ENCODE measurements at regions not wholly inside any gene's neighbourhood (a gene's known extent, or its start where the extent isn't known, plus 50 kb on each side); places are given as distances from the start of the nearest gene placed in this dataset.

DNA sequence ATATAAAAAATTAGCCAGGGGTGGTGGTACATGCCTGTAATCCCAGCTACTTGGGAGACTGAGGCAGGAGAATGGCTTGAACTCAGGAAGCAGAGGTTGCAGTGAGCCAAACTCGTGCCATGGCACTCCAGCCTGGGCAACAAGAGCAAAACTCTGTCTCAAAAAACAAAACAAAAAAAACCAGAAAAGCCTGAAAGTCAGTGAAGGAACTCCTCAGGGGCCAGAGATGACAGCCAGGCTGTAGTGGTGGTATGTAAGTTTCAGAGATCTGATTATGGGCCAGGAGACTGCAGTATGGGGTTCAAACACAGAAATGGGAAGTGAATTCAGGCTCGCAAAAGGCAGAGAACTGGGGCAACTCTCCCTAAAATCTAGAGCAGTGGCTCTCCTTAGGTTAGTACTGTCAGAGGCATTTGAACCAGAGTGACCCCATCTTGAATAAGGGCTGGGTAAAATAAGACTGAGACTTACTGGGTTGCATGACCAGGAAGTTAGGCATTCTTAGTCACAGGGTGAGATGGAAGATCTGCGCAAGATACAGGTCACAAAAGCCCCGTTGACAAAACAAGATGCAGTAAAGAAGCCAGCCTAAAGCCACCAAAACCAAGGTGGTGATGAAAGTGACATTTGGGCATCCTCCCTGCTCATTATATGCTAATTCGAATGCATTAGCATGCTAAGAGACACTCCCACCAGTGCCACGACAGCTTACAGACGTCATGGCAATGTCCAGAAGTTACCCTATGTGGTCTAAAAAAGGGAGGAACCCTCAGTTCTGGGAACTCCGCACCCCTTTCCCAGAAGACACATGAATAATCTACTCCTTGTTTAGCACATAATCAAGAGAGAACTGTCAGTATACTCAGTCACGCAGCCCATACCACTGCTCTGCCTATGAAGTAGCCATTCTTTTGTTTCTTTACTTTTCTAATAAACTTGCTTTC, 120.2 kb upstream of the XYLT1 start:
- no peak for ATAC-seq
- H3K9me3 ChIP-seq = peaks cover 0 to 4% (median 0%) of the 10 kb centered on the region in 3 donors
- no peaks in the 10 kb centered on the region for H3K36me3 ChIP-seq
- 66 to 90% methylated on average over 2 to 7 of the region's 9 CpGs for WGBS, 2 donors (ENCODE audit: low coverage in 1 of 2)
- no peak overlapping the region for H3K4me3 ChIP-seq
- H3K27me3 ChIP-seq = no peaks in the 10 kb centered on the region
- no peaks in the 10 kb centered on the region for H3K4me1 ChIP-seq
- no peak overlapping the region for H3K27ac ChIP-seq
- TF ChIP-seq EP300 (IDR thresholded peaks at IDR 0.05) (no peak), POLR2A (IDR thresholded peaks at IDR 0.05) (no peak), CTCF (IDR thresholded peaks at IDR 0.05) (no peak), POLR2AphosphoS5 (IDR thresholded peaks at IDR 0.05) (no peak)

- WGBS, 2 donors (ENCODE audit: low coverage in 1 of 2) = 85 to 88% methylated on average over 3 to 4 of the region's 4 CpGs
- no peaks in the 10 kb centered on the region for H3K27me3 ChIP-seq
- H3K36me3 ChIP-seq = no peaks in the 10 kb centered on the region
- H3K9me3 ChIP-seq = peaks cover 0 to 4% (median 0%) of the 10 kb centered on the region in 3 donors
- TF ChIP-seq CTCF (IDR thresholded peaks at IDR 0.05) = no peak
- TF ChIP-seq EP300 (IDR thresholded peaks at IDR 0.05) = no peak
- no peak for TF ChIP-seq POLR2A (IDR thresholded peaks at IDR 0.05)
- TF ChIP-seq POLR2AphosphoS5 (IDR thresholded peaks at IDR 0.05) = no peak
- no peak overlapping the region for H3K4me3 ChIP-seq
- H3K27ac ChIP-seq = no peak overlapping the region
- no peaks in the 10 kb centered on the region for H3K4me1 ChIP-seq
- no peak for ATAC-seq
Measured at GRCh38 chr16:17589898-17590297, 119.1 kb upstream of the XYLT1 start.

- ATAC-seq = no peak
- no peaks in the 10 kb centered on the region for H3K27me3 ChIP-seq
- no peak overlapping the region for H3K4me3 ChIP-seq
- 65 to 90% methylated on average over 3 of the region's 3 CpGs for WGBS, 2 donors (ENCODE audit: low coverage in 1 of 2)
- peaks cover 0 to 4% (median 0%) of the 10 kb centered on the region in 3 donors for H3K9me3 ChIP-seq
- H3K36me3 ChIP-seq = no peaks in the 10 kb centered on the region
- H3K27ac ChIP-seq = no peak overlapping the region
- H3K4me1 ChIP-seq = no peaks in the 10 kb centered on the region
- TF ChIP-seq EP300 (IDR thresholded peaks at IDR 0.05) (no peak), CTCF (IDR thresholded peaks at IDR 0.05) (no peak)
Measured at GRCh38 chr16:17585449-17586074, 114.8 kb upstream of the XYLT1 start.

- TF ChIP-seq POLR2AphosphoS5 (IDR thresholded peaks at IDR 0.05) = no peak
- TF ChIP-seq EP300 (IDR thresholded peaks at IDR 0.05) = no peak
- peak; percentile 72 to 87 (median 76) for TF ChIP-seq CTCF (IDR thresholded peaks at IDR 0.05)
- no peak for TF ChIP-seq POLR2A (IDR thresholded peaks at IDR 0.05)
- Histone ChIP-seq H3K27ac (no peak overlapping the region), H3K9me3 (no peaks in the 10 kb centered on the region), H3K36me3 (no peaks in the 10 kb centered on the region), H3K4me1 (no peaks in the 10 kb centered on the region), H3K4me3 (no peak overlapping the region), H3K27me3 (no peaks in the 10 kb centered on the region)
- peak; percentile 81 for ATAC-seq
- 28 to 36% methylated on average over 6 of the region's 10 CpGs for WGBS, 2 donors (ENCODE audit: low coverage in 1 of 2)
Measured at GRCh38 chr16:17578981-17579874, 108.5 kb upstream of the XYLT1 start.

All from gastroesophageal sphincter (tissue), 4 donors.